ENCODE measurements at regions not wholly inside any gene's neighbourhood (a gene's known extent, or its start where the extent isn't known, plus 50 kb on each side); places are given as distances from the start of the nearest gene placed in this dataset.

DNA sequence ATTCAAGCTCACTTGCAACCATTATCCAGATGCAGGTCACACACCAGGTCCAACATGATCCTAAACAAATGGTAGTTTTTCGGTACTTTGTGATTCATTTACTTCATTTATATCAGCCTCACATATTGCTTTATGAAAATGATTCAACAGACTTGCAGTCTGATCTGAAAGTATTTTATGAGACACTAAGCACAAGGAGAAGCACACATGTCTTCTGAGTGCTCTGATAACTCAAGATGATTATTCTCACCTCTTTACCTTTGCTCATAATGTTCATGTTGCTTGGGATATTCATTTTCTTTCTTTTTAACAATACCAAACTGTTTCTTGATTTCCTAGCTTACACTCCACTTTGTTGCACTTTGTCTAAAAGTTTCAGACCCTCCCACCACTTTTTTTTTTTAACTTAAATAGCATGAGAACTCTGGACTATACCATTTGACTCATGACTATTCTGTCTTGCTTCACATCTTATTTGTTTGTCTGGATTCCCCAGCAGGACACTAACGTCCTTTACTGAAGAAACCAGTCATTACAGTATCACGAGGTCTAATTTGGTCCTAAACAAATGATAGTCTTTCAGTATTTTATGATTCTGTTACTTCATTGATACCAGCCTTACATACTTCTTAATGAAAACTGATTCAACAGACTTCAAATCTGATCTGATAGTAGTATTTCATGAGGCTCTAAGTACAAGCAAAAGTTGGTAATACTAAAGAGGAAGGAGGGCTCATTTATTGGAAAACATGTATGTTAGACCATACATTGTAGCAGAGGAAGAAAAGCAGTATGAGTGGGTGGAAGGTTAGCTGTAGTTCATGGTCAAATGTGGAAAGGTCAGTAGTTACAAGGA, 171.8 kb upstream of the AHR start:
- TF ChIP-seq, protein P1, sequence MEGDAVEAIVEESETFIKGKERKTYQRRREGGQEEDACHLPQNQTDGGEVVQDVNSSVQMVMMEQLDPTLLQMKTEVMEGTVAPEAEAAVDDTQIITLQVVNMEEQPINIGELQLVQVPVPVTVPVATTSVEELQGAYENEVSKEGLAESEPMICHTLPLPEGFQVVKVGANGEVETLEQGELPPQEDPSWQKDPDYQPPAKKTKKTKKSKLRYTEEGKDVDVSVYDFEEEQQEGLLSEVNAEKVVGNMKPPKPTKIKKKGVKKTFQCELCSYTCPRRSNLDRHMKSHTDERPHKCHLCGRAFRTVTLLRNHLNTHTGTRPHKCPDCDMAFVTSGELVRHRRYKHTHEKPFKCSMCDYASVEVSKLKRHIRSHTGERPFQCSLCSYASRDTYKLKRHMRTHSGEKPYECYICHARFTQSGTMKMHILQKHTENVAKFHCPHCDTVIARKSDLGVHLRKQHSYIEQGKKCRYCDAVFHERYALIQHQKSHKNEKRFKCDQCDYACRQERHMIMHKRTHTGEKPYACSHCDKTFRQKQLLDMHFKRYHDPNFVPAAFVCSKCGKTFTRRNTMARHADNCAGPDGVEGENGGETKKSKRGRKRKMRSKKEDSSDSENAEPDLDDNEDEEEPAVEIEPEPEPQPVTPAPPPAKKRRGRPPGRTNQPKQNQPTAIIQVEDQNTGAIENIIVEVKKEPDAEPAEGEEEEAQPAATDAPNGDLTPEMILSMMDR (IDR thresholded peaks at IDR 0.05; ENCODE audit: insufficient read depth, low read length, poor library complexity, severe bottlenecking) = no peak
- TF ChIP-seq EZH2phosphoT487 (conservative IDR thresholded peaks at IDR 0.05; ENCODE audit: low read length) = no peak
